ENCODE measurements at regions not wholly inside any gene's neighbourhood (a gene's known extent, or its start where the extent isn't known, plus 50 kb on each side); places are given as distances from the start of the nearest gene placed in this dataset.

- no peak overlapping the region for H3K27ac Mint-ChIP-seq
Observed at GRCh38 chr12:128042825-128043224, 224.1 kb upstream of the TMEM132C start.

GRCh38 chr12:128043317-128043716 lies 223.7 kb upstream of the TMEM132C start:
- H3K27ac Mint-ChIP-seq: no peak overlapping the region
- intact Hi-C loops (cut with micrococcal nuclease): no loop called here
- WGBS (ENCODE audit: insufficient coverage): 98% methylated on average over 5 of the region's 7 CpGs
- no peak for DNase-seq
- no peak overlapping the region for H3K4me3 ChIP-seq (ENCODE audit: control extremely low read depth in 1 of 5, extremely low read depth in 1 of 5, insufficient read depth in 1 of 5, low read depth in 2 of 5, low read length in 4 of 5)
- no peaks in the 10 kb centered on the region for H4K20me1 ChIP-seq (ENCODE audit: control insufficient read depth, insufficient read depth, low read length, poor library complexity, severe bottlenecking)
- ChIA-PET CTCF (no interaction called here), POLR2A (no interaction called here)
- no peak for ATAC-seq (ENCODE audit: low read depth)
- H3K4me3 Mint-ChIP-seq: no peak overlapping the region
- H3K36me3 ChIP-seq (replicated peaks in 1 of 2; ENCODE audit: control extremely low read depth in 1 of 2, control insufficient read depth in 1 of 2, extremely low read depth in 1 of 2, insufficient read depth in 2 of 2, low read length in 1 of 2): no peaks in the 10 kb centered on the region
- H3K9ac ChIP-seq (ENCODE audit: low read length): no peak overlapping the region
- no peak overlapping the region for H2AFZ ChIP-seq (ENCODE audit: insufficient read depth, low read depth, low read length, poor library complexity, severe bottlenecking)
- H3K79me2 ChIP-seq (ENCODE audit: control insufficient read depth, insufficient read depth, low read length): no peaks in the 10 kb centered on the region
- H3K27me3 Mint-ChIP-seq: no peaks in the 10 kb centered on the region
- no peaks in the 10 kb centered on the region for H3K4me1 Mint-ChIP-seq
- H3K4me2 ChIP-seq (replicated peaks; ENCODE audit: low read depth, low read length, poor library complexity, severe bottlenecking): no peak overlapping the region
- no peaks in the 10 kb centered on the region for H3K4me1 ChIP-seq (ENCODE audit: control insufficient read depth in 2 of 2, insufficient read depth in 2 of 2, low read length in 2 of 2)
- no peak for TF ChIP-seq EZH2 (IDR thresholded peaks at IDR 0.05; ENCODE audit: borderline replicate concordance, insufficient read depth, low read depth, low read length, poor library complexity, severe bottlenecking)
- TF ChIP-seq CTCF (IDR thresholded peaks at IDR 0.05): no peak
- H3K27me3 ChIP-seq (replicated peaks in 1 of 4; ENCODE audit: control extremely low read depth in 1 of 4, control insufficient read depth in 3 of 4, insufficient read depth in 4 of 4, low read length in 3 of 4): no peaks in the 10 kb centered on the region
- H3K9me3 Mint-ChIP-seq (ENCODE audit: insufficient read depth): peaks cover 4% of the 10 kb centered on the region
- no peak overlapping the region for H3K27ac ChIP-seq (ENCODE audit: low read length in 2 of 2)
- peaks cover 0 to 14% (median 0%) of the 10 kb centered on the region in 3 donors for H3K9me3 ChIP-seq (ENCODE audit: control extremely low read depth in 1 of 3, control insufficient read depth in 2 of 3, insufficient read depth in 1 of 3, low read length in 2 of 3)

More at GRCh38 chr12:128042825-128043224, 224.1 kb upstream of the TMEM132C start:
- DNase-seq (no peak), ATAC-seq (ENCODE audit: low read depth) (no peak)
- H3K27me3 ChIP-seq (replicated peaks in 1 of 4; ENCODE audit: control extremely low read depth in 1 of 4, control insufficient read depth in 3 of 4, insufficient read depth in 4 of 4, low read length in 3 of 4): no peaks in the 10 kb centered on the region
- 87% methylated on average over 3 of the region's 3 CpGs for WGBS (ENCODE audit: insufficient coverage)
- Mint-ChIP-seq H3K4me3 (no peak overlapping the region), H3K4me1 (no peaks in the 10 kb centered on the region), H3K27me3 (no peaks in the 10 kb centered on the region), H3K9me3 (ENCODE audit: insufficient read depth) (peaks cover 4% of the 10 kb centered on the region)
- peaks cover 0 to 15% (median 0%) of the 10 kb centered on the region in 3 donors for H3K9me3 ChIP-seq (ENCODE audit: control extremely low read depth in 1 of 3, control insufficient read depth in 2 of 3, insufficient read depth in 1 of 3, low read length in 2 of 3)
- H3K4me1 ChIP-seq (ENCODE audit: control insufficient read depth in 2 of 2, insufficient read depth in 2 of 2, low read length in 2 of 2): no peaks in the 10 kb centered on the region
- H3K27ac ChIP-seq (ENCODE audit: low read length in 2 of 2): no peak overlapping the region
- H3K4me3 ChIP-seq (ENCODE audit: control extremely low read depth in 1 of 5, extremely low read depth in 1 of 5, insufficient read depth in 1 of 5, low read depth in 2 of 5, low read length in 4 of 5): no peak overlapping the region
- H2AFZ ChIP-seq (ENCODE audit: insufficient read depth, low read depth, low read length, poor library complexity, severe bottlenecking): no peak overlapping the region
- ChIA-PET CTCF (no interaction called here), POLR2A (no interaction called here)
- intact Hi-C loops (cut with micrococcal nuclease): no loop called here
- no peaks in the 10 kb centered on the region for H3K79me2 ChIP-seq (ENCODE audit: control insufficient read depth, insufficient read depth, low read length)
- TF ChIP-seq EZH2 (IDR thresholded peaks at IDR 0.05; ENCODE audit: borderline replicate concordance, insufficient read depth, low read depth, low read length, poor library complexity, severe bottlenecking) (no peak), CTCF (IDR thresholded peaks at IDR 0.05) (no peak)
- H3K36me3 ChIP-seq (replicated peaks in 1 of 2; ENCODE audit: control extremely low read depth in 1 of 2, control insufficient read depth in 1 of 2, extremely low read depth in 1 of 2, insufficient read depth in 2 of 2, low read length in 1 of 2): no peaks in the 10 kb centered on the region
- H3K4me2 ChIP-seq (replicated peaks; ENCODE audit: low read depth, low read length, poor library complexity, severe bottlenecking): no peak overlapping the region
- no peak overlapping the region for H3K9ac ChIP-seq (ENCODE audit: low read length)
- H4K20me1 ChIP-seq (ENCODE audit: control insufficient read depth, insufficient read depth, low read length, poor library complexity, severe bottlenecking): no peaks in the 10 kb centered on the region

All from B cell (primary cell).